Naive thymus-derived CD4-positive, alpha-beta T cell (primary cell): ENCODE measurements at regions not wholly inside any gene's neighbourhood (a gene's known extent, or its start where the extent isn't known, plus 50 kb on each side); places are given as distances from the start of the nearest gene placed in this dataset.

Source experiments
- ATAC-seq: fragments of 150-1000 bp; cut with Tn5 transposase; 2 replicates; pipeline ENCODE4 v1.10.0; 2021; ENCODE audit warnings: mild to moderate bottlenecking, moderate library complexity
- CTCF ChIA-PET: fragments of 350-600 bp; sonication (Branson Sonifier 250); formaldehyde crosslinking; loops from one replicate; lab custom pipeline; 2021; ENCODE audit warnings: antibody characterized with exemption; lab: Charles Lee
- POLR2A ChIA-PET: fragments of 350-600 bp; sonication (Branson Sonifier 250); formaldehyde crosslinking; loops from one replicate; lab custom pipeline; 2021; ENCODE audit warnings: antibody characterized with exemption, inconsistent platforms; lab: Charles Lee
- DNase-seq, 9 donors: peaks; one replicate each; pipeline versions ENCODE4 v3.0.0 to v3.0.0-alpha.2; 2020 to 2022; ENCODE audit warnings: mixed read lengths in 1 of 9
- H3K27ac ChIP-seq: one replicate; pipeline ENCODE4 v1.7.0; 2013; ENCODE audit warnings: mild to moderate bottlenecking, low read depth, low read length, moderate library complexity
- H3K27me3 ChIP-seq, 2 donors: one replicate each; pipeline ENCODE4 v1.7.0; 2013; ENCODE audit warnings: low read length in 2 of 2, mild to moderate bottlenecking in 2 of 2, moderate library complexity in 2 of 2; ENCODE audit not compliant: control insufficient read depth in 2 of 2, insufficient read depth in 2 of 2
- H3K36me3 ChIP-seq, 3 experiments: 1 replicate in 2 of 3; 2 replicates in 1 of 3; pipeline ENCODE4 v1.7.0; 2013; ENCODE audit warnings: low read length in 3 of 3, mild to moderate bottlenecking in 3 of 3, moderate library complexity in 1 of 3; ENCODE audit not compliant: insufficient read depth in 3 of 3, control insufficient read depth in 2 of 3
- H3K4me1 ChIP-seq, 2 donors: one replicate each; pipeline ENCODE4 v1.7.0; 2013; ENCODE audit warnings: low read length in 2 of 2, mild to moderate bottlenecking in 2 of 2, moderate library complexity in 1 of 2; ENCODE audit not compliant: control insufficient read depth in 2 of 2, insufficient read depth in 2 of 2
- H3K4me3 ChIP-seq: 2 replicates; pipeline ENCODE4 v1.7.0; 2013; ENCODE audit warnings: mild to moderate bottlenecking, low read length
- H3K9me3 ChIP-seq, 3 experiments: 1 replicate in 2 of 3; 2 replicates in 1 of 3; pipeline ENCODE4 v1.7.0; 2013; ENCODE audit warnings: low read length in 3 of 3; ENCODE audit not compliant: control insufficient read depth in 2 of 3
- H3K27ac Mint-ChIP-seq, 9 donors: one replicate each; pipeline ENCODE4 v1.8.0; 2020 to 2022; ENCODE audit warnings: mixed read lengths in 9 of 9, mild to moderate bottlenecking in 8 of 9, moderate library complexity in 5 of 9, inconsistent platforms in 2 of 9
- H3K27me3 Mint-ChIP-seq, 5 donors: one replicate each; pipeline ENCODE4 v1.8.0; 2021 to 2022; ENCODE audit warnings: mixed read lengths in 5 of 5, mild to moderate bottlenecking in 1 of 5
- H3K36me3 Mint-ChIP-seq, 5 donors: one replicate each; pipeline ENCODE4 v1.8.0; 2020 to 2022; ENCODE audit warnings: mixed read lengths in 5 of 5, mild to moderate bottlenecking in 3 of 5, inconsistent platforms in 1 of 5
- H3K4me1 Mint-ChIP-seq, 7 donors: one replicate each; pipeline ENCODE4 v1.8.0; 2020 to 2022; ENCODE audit warnings: mixed read lengths in 7 of 7, mild to moderate bottlenecking in 3 of 7, inconsistent platforms in 1 of 7
- H3K4me3 Mint-ChIP-seq, 10 donors: one replicate each; pipeline ENCODE4 v1.8.0; 2020 to 2022; ENCODE audit warnings: mild to moderate bottlenecking in 10 of 10, mixed read lengths in 10 of 10, moderate library complexity in 6 of 10, inconsistent platforms in 2 of 10
- H3K9me3 Mint-ChIP-seq, 11 donors: one replicate each; pipeline ENCODE4 v1.8.0; 2020 to 2022; ENCODE audit warnings: mixed read lengths in 11 of 11, mild to moderate bottlenecking in 4 of 11, inconsistent platforms in 1 of 11, moderate library complexity in 1 of 11
- intact Hi-C, 2 donors: fragments of 100-400 bp; cut with micrococcal nuclease; formaldehyde crosslinking; loops; one replicate each; pipeline ENCODE4 v1.15.1; 2023

GRCh38 chr18:73693091-73693490 is 454.5 kb downstream of the FBXO15 start:
- Histone ChIP-seq H3K27me3 (no peaks in the 10 kb centered on the region), H3K27ac (no peak overlapping the region), H3K4me3 (no peak overlapping the region), H3K36me3 (no peaks in the 10 kb centered on the region), H3K4me1 (no peaks in the 10 kb centered on the region), H3K9me3 (no peaks in the 10 kb centered on the region)
- ChIA-PET POLR2A (no interaction called here), CTCF (no interaction called here)
- Mint-ChIP-seq H3K4me1 (no peaks in the 10 kb centered on the region), H3K9me3 (peaks cover 0 to 7% (median 0%) of the 10 kb centered on the region in 11 donors), H3K27me3 (no peaks in the 10 kb centered on the region), H3K27ac (no peak overlapping the region), H3K4me3 (no peak overlapping the region), H3K36me3 (no peaks in the 10 kb centered on the region)
- ATAC-seq (no peak), DNase-seq (no peak)
- intact Hi-C loops, result no loop called here

GRCh38 chr18:73691624-73692023 is 456.0 kb downstream of the FBXO15 start:
- CTCF ChIA-PET, result no interaction called here
- POLR2A ChIA-PET, result no interaction called here
- no peaks in the 10 kb centered on the region for H3K4me1 ChIP-seq
- no peaks in the 10 kb centered on the region for H3K4me1 Mint-ChIP-seq
- no peaks in the 10 kb centered on the region for H3K36me3 ChIP-seq
- no peak overlapping the region for H3K27ac ChIP-seq
- H3K27me3 Mint-ChIP-seq, result no peaks in the 10 kb centered on the region
- H3K27ac Mint-ChIP-seq, result no peak overlapping the region
- intact Hi-C loops, result no loop called here
- H3K4me3 Mint-ChIP-seq, result no peak overlapping the region
- peaks cover 0 to 7% (median 0%) of the 10 kb centered on the region in 11 donors for H3K9me3 Mint-ChIP-seq
- H3K4me3 ChIP-seq, result no peak overlapping the region
- ATAC-seq (no peak), DNase-seq (no peak)
- H3K27me3 ChIP-seq, result no peaks in the 10 kb centered on the region
- H3K9me3 ChIP-seq, result no peaks in the 10 kb centered on the region
- no peaks in the 10 kb centered on the region for H3K36me3 Mint-ChIP-seq

- ATAC-seq (no peak), DNase-seq (no peak)
- Histone ChIP-seq H3K9me3 (no peaks in the 10 kb centered on the region), H3K4me1 (no peaks in the 10 kb centered on the region), H3K4me3 (no peak overlapping the region), H3K36me3 (no peaks in the 10 kb centered on the region), H3K27me3 (no peaks in the 10 kb centered on the region), H3K27ac (no peak overlapping the region)
- Mint-ChIP-seq H3K4me1 (no peaks in the 10 kb centered on the region), H3K9me3 (peaks cover 0 to 7% (median 0%) of the 10 kb centered on the region in 11 donors), H3K27ac (no peak overlapping the region), H3K36me3 (no peaks in the 10 kb centered on the region), H3K4me3 (no peak overlapping the region), H3K27me3 (no peaks in the 10 kb centered on the region)
- intact Hi-C loops, result no loop called here
- POLR2A ChIA-PET, result no interaction called here
- CTCF ChIA-PET, result no interaction called here
Observed at GRCh38 chr18:73691118-73691517, 456.5 kb downstream of the FBXO15 start.

GRCh38 chr18:73690222-73690621 is 457.4 kb downstream of the FBXO15 start:
- Histone ChIP-seq H3K36me3 (no peaks in the 10 kb centered on the region), H3K4me3 (no peak overlapping the region), H3K27ac (no peak overlapping the region), H3K4me1 (no peaks in the 10 kb centered on the region), H3K9me3 (no peaks in the 10 kb centered on the region), H3K27me3 (no peaks in the 10 kb centered on the region)
- Mint-ChIP-seq H3K27me3 (peaks cover 0 to 2% (median 0%) of the 10 kb centered on the region in 5 donors), H3K4me1 (no peaks in the 10 kb centered on the region), H3K27ac (no peak overlapping the region), H3K4me3 (no peak overlapping the region), H3K9me3 (peaks cover 0 to 7% (median 0%) of the 10 kb centered on the region in 11 donors), H3K36me3 (no peaks in the 10 kb centered on the region)
- ChIA-PET CTCF (no interaction called here), POLR2A (no interaction called here)
- intact Hi-C loops, result no loop called here
- ATAC-seq (no peak), DNase-seq (no peak)

- no peaks in the 10 kb centered on the region for H3K36me3 ChIP-seq
- no peak for ATAC-seq
- H3K36me3 Mint-ChIP-seq, result no peaks in the 10 kb centered on the region
Observed at GRCh38 chr18:73688851-73689711, 458.6 kb downstream of the FBXO15 start.

GRCh38 chr18:73688161-73688560 is 459.5 kb downstream of the FBXO15 start:
- peaks cover 0 to 6% (median 0%) of the 10 kb centered on the region in 11 donors for H3K9me3 Mint-ChIP-seq
- H3K4me3 ChIP-seq, result no peak overlapping the region
- H3K4me3 Mint-ChIP-seq, result no peak overlapping the region
- no peaks in the 10 kb centered on the region for H3K27me3 ChIP-seq
- H3K36me3 ChIP-seq, result no peaks in the 10 kb centered on the region
- H3K9me3 ChIP-seq, result no peaks in the 10 kb centered on the region
- H3K27ac Mint-ChIP-seq, result no peak overlapping the region
- H3K4me1 Mint-ChIP-seq, result no peaks in the 10 kb centered on the region
- no peaks in the 10 kb centered on the region for H3K4me1 ChIP-seq
- no peaks in the 10 kb centered on the region for H3K36me3 Mint-ChIP-seq
- intact Hi-C loops, result no loop called here
- H3K27me3 Mint-ChIP-seq, result peaks cover 0 to 2% (median 0%) of the 10 kb centered on the region in 5 donors
- ChIA-PET CTCF (no interaction called here), POLR2A (no interaction called here)
- no peak for DNase-seq
- ATAC-seq, result no peak
- no peak overlapping the region for H3K27ac ChIP-seq

More at GRCh38 chr18:73688851-73689711, 458.6 kb downstream of the FBXO15 start:
- Mint-ChIP-seq H3K4me3 (no peak overlapping the region), H3K9me3 (peaks cover 0 to 7% (median 0%) of the 10 kb centered on the region in 11 donors), H3K27me3 (peaks cover 0 to 2% (median 0%) of the 10 kb centered on the region in 5 donors), H3K4me1 (no peaks in the 10 kb centered on the region), H3K27ac (no peak overlapping the region)
- H3K4me1 ChIP-seq, result no peaks in the 10 kb centered on the region
- H3K27ac ChIP-seq, result no peak overlapping the region
- H3K27me3 ChIP-seq, result no peaks in the 10 kb centered on the region
- ChIA-PET CTCF (no interaction called here), POLR2A (no interaction called here)
- no peaks in the 10 kb centered on the region for H3K9me3 ChIP-seq
- no peak for DNase-seq
- no peak overlapping the region for H3K4me3 ChIP-seq
- intact Hi-C loops, result no loop called here

GRCh38 chr18:73684647-73685046 is 463.0 kb downstream of the FBXO15 start:
- Histone ChIP-seq H3K27me3 (no peaks in the 10 kb centered on the region), H3K4me1 (no peaks in the 10 kb centered on the region), H3K27ac (no peak overlapping the region), H3K4me3 (no peak overlapping the region), H3K9me3 (no peaks in the 10 kb centered on the region), H3K36me3 (no peaks in the 10 kb centered on the region)
- peaks cover 0 to 6% (median 0%) of the 10 kb centered on the region in 11 donors for H3K9me3 Mint-ChIP-seq
- no peaks in the 10 kb centered on the region for H3K36me3 Mint-ChIP-seq
- ATAC-seq (no peak), DNase-seq (no peak)
- ChIA-PET CTCF (no interaction called here), POLR2A (no interaction called here)
- peaks cover 0 to 2% (median 0%) of the 10 kb centered on the region in 5 donors for H3K27me3 Mint-ChIP-seq
- H3K4me3 Mint-ChIP-seq, result no peak overlapping the region
- intact Hi-C loops, result no loop called here
- H3K27ac Mint-ChIP-seq, result no peak overlapping the region
- peaks cover 0 to 8% (median 0%) of the 10 kb centered on the region in 7 donors for H3K4me1 Mint-ChIP-seq
